ENCODE measurements at regions not wholly inside any gene's neighbourhood (a gene's known extent, or its start where the extent isn't known, plus 50 kb on each side); places are given as distances from the start of the nearest gene placed in this dataset.

DNA sequence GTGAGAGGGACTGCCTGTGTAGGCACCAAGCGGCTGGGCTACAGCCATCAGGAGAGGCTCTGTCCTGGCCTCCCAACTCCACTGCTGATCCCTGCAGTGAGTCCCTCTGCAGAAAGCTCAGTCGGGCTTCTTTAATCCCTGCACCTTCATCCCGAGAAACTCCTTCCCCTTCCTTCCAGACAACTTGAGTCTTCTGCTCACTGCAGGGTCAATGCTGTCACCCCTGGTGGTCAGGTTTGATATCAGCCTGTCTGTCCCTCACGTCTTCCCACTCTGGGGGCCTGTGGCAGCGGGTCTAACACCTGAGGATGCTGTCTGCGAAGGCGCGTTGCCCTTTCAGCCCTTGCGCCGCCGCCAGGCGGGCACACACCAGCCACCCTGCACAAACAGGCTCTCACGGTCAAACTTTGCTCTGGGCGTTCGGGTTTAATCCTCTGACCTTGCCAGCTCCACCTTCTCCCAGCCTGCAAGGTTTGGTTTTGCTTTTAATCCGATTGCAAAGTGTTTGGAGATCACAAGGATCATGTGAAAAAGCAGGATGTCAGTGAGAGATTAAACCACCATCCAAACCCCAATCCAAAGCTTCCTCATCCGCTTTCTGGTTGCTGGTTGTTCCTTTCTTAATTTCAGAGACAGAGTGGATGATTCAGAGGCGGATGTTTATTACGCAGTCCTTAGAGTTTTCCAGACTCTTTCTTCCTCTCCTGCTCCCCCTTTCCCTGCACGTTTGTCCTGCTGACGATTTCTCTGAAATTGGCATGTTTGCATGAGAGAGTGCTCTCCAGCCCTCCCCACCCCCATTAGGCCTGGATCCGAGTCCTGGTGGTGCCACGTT lies 74.8 kb upstream of the SLC34A2 start:
- no peak for DNase-seq

GRCh38 chr4:25585901-25586523 lies 69.6 kb upstream of the SLC34A2 start:
- DNase-seq: no peak

DNA sequence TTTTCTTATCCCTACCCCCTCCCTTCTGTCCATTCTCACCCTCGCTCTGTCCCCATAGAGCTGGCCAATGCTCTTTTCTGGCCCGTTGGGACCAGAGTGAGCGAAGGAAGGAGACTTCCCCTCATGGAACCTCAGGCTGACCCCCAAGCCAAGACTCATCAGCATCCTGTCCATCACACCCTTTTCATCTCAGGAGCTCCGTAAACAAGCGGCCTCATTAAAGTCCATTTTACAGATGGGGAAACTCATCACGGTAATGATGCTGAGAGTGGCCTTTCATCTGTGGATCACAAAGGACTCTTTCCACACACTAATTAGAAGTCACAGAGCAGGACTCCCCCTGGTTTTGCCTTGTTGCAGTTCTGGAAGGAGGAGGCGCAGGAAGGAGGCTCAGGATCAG lies 67.4 kb upstream of the SLC34A2 start:
- DNase-seq: no peak

DNA sequence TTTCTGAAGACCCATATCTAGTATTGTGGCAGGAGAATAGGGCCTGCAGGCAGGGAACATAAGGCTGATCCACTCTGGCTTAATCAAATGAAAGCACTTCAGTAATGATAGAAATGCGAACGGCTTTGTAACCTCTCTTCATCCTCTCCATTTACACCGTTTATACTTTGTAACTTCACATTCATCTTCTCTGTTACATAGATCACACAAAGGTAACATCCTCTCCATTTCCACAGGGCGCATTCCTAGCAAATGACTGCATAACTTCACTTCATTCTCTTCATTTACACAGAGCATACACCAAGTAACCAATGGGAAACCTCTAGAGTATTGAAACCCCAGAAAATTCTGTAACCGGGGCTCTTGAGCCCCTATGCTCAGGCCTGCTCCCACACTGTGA lies 65.5 kb upstream of the SLC34A2 start:
- DNase-seq: no peak

DNA sequence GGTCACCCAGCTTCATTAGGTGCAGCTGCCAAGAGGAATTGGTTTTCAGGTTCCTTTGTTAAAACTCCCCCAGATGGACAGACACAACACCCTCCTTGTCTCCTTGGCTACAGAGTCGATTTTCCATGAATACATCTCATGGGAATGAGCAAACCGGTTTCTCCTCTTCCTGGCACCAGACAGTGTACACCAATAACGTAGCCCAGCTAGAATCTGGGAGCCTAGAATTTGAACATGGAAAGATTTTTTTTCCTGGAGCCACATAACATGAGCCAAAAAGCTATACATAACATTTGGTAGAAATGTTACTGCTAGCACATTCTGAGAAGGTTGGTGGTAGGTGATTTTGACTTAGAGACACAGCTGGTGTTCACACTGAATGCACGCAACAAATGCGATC lies 62.9 kb upstream of the SLC34A2 start:
- peak; percentile 3 for DNase-seq
